ENCODE measurements at regions not wholly inside any gene's neighbourhood (a gene's known extent, or its start where the extent isn't known, plus 50 kb on each side); places are given as distances from the start of the nearest gene placed in this dataset.

- DNase-seq, result no peak
These were observed 428.7 kb downstream of the QKI start for GRCh38 chr6:163843218-163843617.

- no peak for DNase-seq
These were observed 427.9 kb downstream of the QKI start for GRCh38 chr6:163842467-163842866.

- no peak for DNase-seq
These were observed 427.2 kb downstream of the QKI start for GRCh38 chr6:163841733-163842132.

GRCh38 chr6:163841326-163841725, 426.8 kb downstream of the QKI start:
- no peak for DNase-seq

GRCh38 chr6:163840880-163841279, 426.4 kb downstream of the QKI start:
- DNase-seq, result no peak

GRCh38 chr6:163839296-163839695, 424.8 kb downstream of the QKI start:
- DNase-seq, result no peak

- DNase-seq, result no peak
These were observed 423.3 kb downstream of the QKI start for GRCh38 chr6:163837691-163838431.

- no peak for DNase-seq
These were observed 422.6 kb downstream of the QKI start for GRCh38 chr6:163836876-163837690.

- no peak for DNase-seq
These were observed 421.1 kb downstream of the QKI start for GRCh38 chr6:163835439-163836171.

- no peak for DNase-seq
These were observed 419.9 kb downstream of the QKI start for GRCh38 chr6:163834226-163834970.

GRCh38 chr6:163831736-163832135, 417.2 kb downstream of the QKI start:
- no peak for DNase-seq

- no peak for DNase-seq
These were observed 416.1 kb downstream of the QKI start for GRCh38 chr6:163830641-163831040.

- no peak for DNase-seq
These were observed 413.7 kb downstream of the QKI start for GRCh38 chr6:163828038-163828795.

- DNase-seq, result no peak
These were observed 412.6 kb downstream of the QKI start for GRCh38 chr6:163827143-163827542.

GRCh38 chr6:163826629-163827028, 412.1 kb downstream of the QKI start:
- DNase-seq, result no peak

GRCh38 chr6:163825033-163825432, 410.5 kb downstream of the QKI start:
- DNase-seq, result no peak

GRCh38 chr6:163823577-163823976, 409.1 kb downstream of the QKI start:
- DNase-seq, result no peak

GRCh38 chr6:163820745-163821458, 406.4 kb downstream of the QKI start:
- no peak for DNase-seq

GRCh38 chr6:163820171-163820570, 405.7 kb downstream of the QKI start:
- no peak for DNase-seq

GRCh38 chr6:163818719-163819118, 404.2 kb downstream of the QKI start:
- DNase-seq, result no peak

- no peak for DNase-seq
These were observed 401.9 kb downstream of the QKI start for GRCh38 chr6:163816441-163816840.

Data from CD4-positive, alpha-beta T cell treated with Interleukin-1 beta for 1 hour (primary cell).